HEK293T (cell line): ENCODE measurements at regions not wholly inside any gene's neighbourhood (a gene's known extent, or its start where the extent isn't known, plus 50 kb on each side); places are given as distances from the start of the nearest gene placed in this dataset.

Experiments
- CTCF ChIA-PET: fragments of 350-600 bp; formaldehyde crosslinking; extraction: SDS; loops from one replicate; lab custom pipeline; 2021; ENCODE audit warnings: antibody characterized with exemption, inconsistent platforms; lab: Yijun Ruan, JAX
- POLR2A ChIA-PET: fragments of 350-600 bp; formaldehyde crosslinking; extraction: SDS; loops from one replicate; lab custom pipeline; 2020; ENCODE audit warnings: antibody characterized with exemption, inconsistent platforms; lab: Yijun Ruan, JAX
- DNase-seq: peaks from one replicate; pipeline ENCODE4 v3.0.0; 2012; ENCODE audit warnings: mixed read lengths; ENCODE audit errors: extremely low spot score
- ARNT ChIP-seq: fragments of 450-650 bp; IDR thresholded peaks from 2 replicates; pipeline ENCODE4 v1.6.1; 2017; ENCODE audit warnings: mild to moderate bottlenecking
- BHLHE40 ChIP-seq: fragments of 450-650 bp; IDR thresholded peaks from 2 replicates; pipeline ENCODE4 v1.6.1; 2016; ENCODE audit warnings: mild to moderate bottlenecking, moderate library complexity, borderline replicate concordance
- CTBP1 ChIP-seq: fragments of 450-650 bp; IDR thresholded peaks from 2 replicates; pipeline ENCODE4 v1.6.1; 2016; ENCODE audit warnings: borderline replicate concordance
- ELF4 ChIP-seq: fragments of 450-650 bp; IDR thresholded peaks from 2 replicates; pipeline ENCODE4 v1.6.1; 2017; ENCODE audit warnings: antibody characterized with exemption
- FOXA1 ChIP-seq: fragments of 450-650 bp; IDR thresholded peaks from 2 replicates; pipeline ENCODE4 v1.6.1; 2016; ENCODE audit warnings: mild to moderate bottlenecking
- FOXK2 ChIP-seq: fragments of 450-650 bp; IDR thresholded peaks from 2 replicates; pipeline ENCODE4 v1.6.1; 2016; ENCODE audit warnings: mild to moderate bottlenecking
- FOXM1 ChIP-seq: fragments of 450-650 bp; IDR thresholded peaks from 2 replicates; pipeline ENCODE4 v1.6.1; 2017; ENCODE audit warnings: mild to moderate bottlenecking, borderline replicate concordance
- HDGF ChIP-seq: fragments of 450-650 bp; IDR thresholded peaks from 2 replicates; pipeline ENCODE4 v1.6.1; 2017; ENCODE audit warnings: antibody characterized with exemption, borderline replicate concordance
- L3MBTL2 ChIP-seq: fragments of 450-650 bp; conservative IDR thresholded peaks from 2 replicates; pipeline ENCODE4 v1.6.1; 2016; ENCODE audit warnings: mild to moderate bottlenecking
- LEF1 ChIP-seq: fragments of 450-650 bp; IDR thresholded peaks from 2 replicates; pipeline ENCODE4 v1.6.1; 2017; ENCODE audit warnings: mild to moderate bottlenecking, borderline replicate concordance
- NFRKB ChIP-seq: fragments of 450-650 bp; IDR thresholded peaks from 2 replicates; pipeline ENCODE4 v1.6.1; 2016; ENCODE audit warnings: mild to moderate bottlenecking, moderate library complexity
- PKNOX1 ChIP-seq: fragments of 450-650 bp; IDR thresholded peaks from 2 replicates; pipeline ENCODE4 v1.6.1; 2016
- SP1 ChIP-seq: fragments of 450-650 bp; IDR thresholded peaks from 2 replicates; pipeline ENCODE4 v1.6.1; 2017
- SUZ12 ChIP-seq: fragments of 450-650 bp; IDR thresholded peaks from 2 replicates; pipeline ENCODE4 v1.6.1; 2016; ENCODE audit warnings: mild to moderate bottlenecking
- TARDBP ChIP-seq: fragments of 450-650 bp; IDR thresholded peaks from 2 replicates; pipeline ENCODE4 v1.6.1; 2016
- ZNF384 ChIP-seq: fragments of 450-650 bp; IDR thresholded peaks from 2 replicates; pipeline ENCODE4 v1.6.1; 2016

GRCh38 chr12:5096241-5096924, 52.7 kb downstream of the KCNA5 start:
- no peak for DNase-seq
- ChIA-PET POLR2A (no interaction called here), CTCF (interaction anchor here (0.6 kb wide), 1 partner anchor 101 kb away, joined by 3 read pairs; no protein-coding TSS in a partner anchor)
- TF ChIP-seq BHLHE40 (no peak), ELF4 (no peak), LEF1 (no peak), L3MBTL2 (no peak), HDGF (no peak), ARNT (no peak), FOXK2 (no peak), SP1 (no peak), FOXA1 (no peak), SUZ12 (no peak)

- POLR2A ChIA-PET, result no interaction called here
- TF ChIP-seq TARDBP (no peak), BHLHE40 (no peak), FOXM1 (no peak), NFRKB (no peak), HDGF (no peak), L3MBTL2 (no peak), FOXA1 (no peak), SUZ12 (no peak), CTBP1 (no peak), PKNOX1 (no peak), ARNT (no peak), ELF4 (no peak), SP1 (no peak), LEF1 (no peak), ZNF384 (no peak), FOXK2 (no peak)
These were observed 54.1 kb downstream of the KCNA5 start for GRCh38 chr12:5097786-5098185.

GRCh38 chr12:5099136-5099535, 55.5 kb downstream of the KCNA5 start:
- CTCF ChIA-PET, result no interaction called here
- TF ChIP-seq FOXK2 (no peak), BHLHE40 (no peak), L3MBTL2 (no peak), PKNOX1 (no peak), FOXM1 (no peak), SUZ12 (no peak), LEF1 (no peak), FOXA1 (no peak)
- no peak for DNase-seq
- POLR2A ChIA-PET, result no interaction called here

More at GRCh38 chr12:5097786-5098185, 54.1 kb downstream of the KCNA5 start:
- DNase-seq, result no peak
- CTCF ChIA-PET, result no interaction called here

GRCh38 chr12:5099591-5099990, 55.9 kb downstream of the KCNA5 start:
- no peak for TF ChIP-seq HDGF
- TF ChIP-seq PKNOX1, result no peak
- TF ChIP-seq SUZ12, result no peak
- TF ChIP-seq TARDBP, result no peak
- TF ChIP-seq ARNT, result no peak
- TF ChIP-seq NFRKB, result no peak
- no peak for TF ChIP-seq CTBP1
- no peak for TF ChIP-seq L3MBTL2
- no peak for TF ChIP-seq LEF1
- TF ChIP-seq FOXK2, result no peak
- CTCF ChIA-PET, result no interaction called here
- POLR2A ChIA-PET, result no interaction called here
- DNase-seq, result no peak

GRCh38 chr12:5101686-5102085, 58.0 kb downstream of the KCNA5 start:
- no peak for TF ChIP-seq LEF1
- TF ChIP-seq NFRKB, result no peak
- no peak for TF ChIP-seq SUZ12
- TF ChIP-seq ZNF384, result no peak
- TF ChIP-seq SP1, result no peak
- TF ChIP-seq TARDBP, result no peak
- TF ChIP-seq L3MBTL2, result no peak
- no peak for TF ChIP-seq FOXK2
- TF ChIP-seq PKNOX1, result no peak
- POLR2A ChIA-PET, result no interaction called here
- DNase-seq, result no peak
- CTCF ChIA-PET, result interaction anchor here (0.6 to 1.4 kb wide), 2 partner anchors 246 to 747 kb away, joined by 3 to 7 read pairs; no protein-coding TSS in a partner anchor
